ENCODE measurements at regions not wholly inside any gene's neighbourhood (a gene's known extent, or its start where the extent isn't known, plus 50 kb on each side); places are given as distances from the start of the nearest gene placed in this dataset.

DNA sequence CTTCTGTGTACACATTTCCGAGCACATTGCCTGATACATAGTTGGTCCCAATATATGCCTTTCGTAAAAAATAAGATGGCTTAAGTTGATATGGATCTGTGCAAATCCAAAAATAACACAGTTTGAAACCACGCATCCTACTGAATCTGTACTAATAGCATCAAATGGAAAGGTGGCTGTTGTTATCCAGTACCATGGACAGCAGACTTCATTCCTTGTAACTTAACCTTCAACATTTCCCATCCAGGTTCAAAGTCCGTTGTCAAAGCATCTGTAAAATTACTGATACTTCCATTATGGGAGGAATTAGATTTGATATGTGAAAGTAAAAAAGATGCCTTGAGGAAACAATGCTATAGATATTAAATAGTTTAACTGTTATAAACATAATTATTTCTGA, 65.5 kb upstream of the C3orf49 start:
- Mint-ChIP-seq H3K27ac (no peak overlapping the region), H3K36me3 (ENCODE audit: insufficient read depth in 1 of 3, low read depth in 3 of 3) (no peaks in the 10 kb centered on the region), H3K4me3 (no peak overlapping the region), H3K27me3 (ENCODE audit: low read depth) (no peaks in the 10 kb centered on the region; the same call in 1 of the 2 replicates), H3K9me3 (no peaks in the 10 kb centered on the region), H3K4me1 (peaks cover 6% of the 10 kb centered on the region in 2 experiments)
- no peak overlapping the region for H3K4me2 ChIP-seq (ENCODE audit: insufficient read depth, insufficient read length, low read length)
- H3K79me2 ChIP-seq (ENCODE audit: insufficient read depth, low read length): no peaks in the 10 kb centered on the region
- TF ChIP-seq CTCF (conservative IDR thresholded peaks at IDR 0.05): no peak
- H3K79me1 ChIP-seq (ENCODE audit: insufficient read depth, low read depth, low read length, poor library complexity, severe bottlenecking): no peaks in the 10 kb centered on the region
- H2BK12ac ChIP-seq (ENCODE audit: insufficient read length, low read depth, low read length): no peak overlapping the region
- no peak overlapping the region for H2BK15ac ChIP-seq (ENCODE audit: low read depth, low read length)
- no peak overlapping the region for H3K9ac ChIP-seq (ENCODE audit: extremely low read depth, insufficient read length, low read length)
- DNase-seq: no peak
- H4K5ac ChIP-seq (ENCODE audit: insufficient read length, low read depth, low read length): no peak overlapping the region
- no peak overlapping the region for H3K14ac ChIP-seq (ENCODE audit: insufficient read depth, low read length)
- no peak overlapping the region for H2BK5ac ChIP-seq (ENCODE audit: insufficient read length, low read length)
- no peaks in the 10 kb centered on the region for H3K23me2 ChIP-seq (ENCODE audit: insufficient read length, low read depth, low read length, poor library complexity, severe bottlenecking)
- H4K20me1 ChIP-seq (ENCODE audit: control insufficient read depth, insufficient read depth, insufficient read length): no peaks in the 10 kb centered on the region
- H3K23ac ChIP-seq (ENCODE audit: insufficient read length, low read depth, low read length): no peak overlapping the region
- H3K4ac ChIP-seq (ENCODE audit: low read depth, low read length): no peak overlapping the region
- H3K27ac ChIP-seq (ENCODE audit: insufficient read length, low read depth, low read length): no peak overlapping the region
- no peak overlapping the region for H2AK5ac ChIP-seq (ENCODE audit: insufficient read length, low read length)
- WGBS (ENCODE audit: extremely low coverage, insufficient read length, low lambda C conversion rate): no CpG with 5 or more reads among the region's 4 CpGs
- no peak overlapping the region for H2AFZ ChIP-seq (ENCODE audit: low read length)
- no peaks in the 10 kb centered on the region for H3K27me3 ChIP-seq (ENCODE audit: insufficient read depth, low read length)
- H2BK120ac ChIP-seq (ENCODE audit: low read depth, low read length, poor library complexity, severe bottlenecking): no peak overlapping the region
- H2BK20ac ChIP-seq (ENCODE audit: low read depth, low read length, poor library complexity, severe bottlenecking): no peak overlapping the region
- peaks cover 2% of the 10 kb centered on the region; the same call in 1 of the 2 replicates for H3K4me1 ChIP-seq (ENCODE audit: insufficient read depth, low read length)
- H3K56ac ChIP-seq (ENCODE audit: insufficient read length, low read depth, low read length): no peak overlapping the region
- H3K18ac ChIP-seq (ENCODE audit: insufficient read length, low read depth, low read length): no peak overlapping the region
- no peaks in the 10 kb centered on the region for H3K9me3 ChIP-seq (ENCODE audit: control insufficient read depth, low read depth, low read length)
- H3T11ph ChIP-seq (ENCODE audit: low read length): no peak overlapping the region
- no peak overlapping the region for H4K8ac ChIP-seq (replicated peaks; ENCODE audit: insufficient read length, low read depth, low read length)
- no peak overlapping the region for H4K91ac ChIP-seq (ENCODE audit: insufficient read length, low read depth, low read length)
